Lower leg skin (tissue), 4 donors: ENCODE measurements at regions not wholly inside any gene's neighbourhood (a gene's known extent, or its start where the extent isn't known, plus 50 kb on each side); places are given as distances from the start of the nearest gene placed in this dataset.

Experiments used
- DNase-seq, 2 donors: peaks; one replicate each; pipeline ENCODE4 v3.0.0-alpha.2; 2019; ENCODE audit warnings: low spot score in 2 of 2
- H3K4me3 ChIP-seq: fragments of 200-600 bp; sonication (generic); 2 replicates; pipeline ENCODE4 v1.5.1; 2017; ENCODE audit warnings: mild to moderate bottlenecking, low read depth; ENCODE audit not compliant: poor library complexity, severe bottlenecking
- POLR2A ChIP-seq, 2 donors: fragments of 450-650 bp; IDR thresholded peaks; one replicate each; pipeline ENCODE4 v1.6.1; 2016 to 2017; ENCODE audit warnings: antibody characterized with exemption in 2 of 2, mild to moderate bottlenecking in 1 of 2, moderate library complexity in 1 of 2
- WGBS, 2 donors: methylation state at CpG; one replicate each; pipeline ENCODE4 v1.1.5; 2018; 5-methylcytosine and 5-hydroxymethylcytosine counted together
- intact Hi-C: fragments of 100-400 bp; cut with DNase I; formaldehyde crosslinking; loops from one replicate; pipeline ENCODE4 v1.15.0; 2023; ENCODE audit warnings: low total_unique reads
- TF ChIP-seq, protein P1 (sequence below), 3 donors: fragments of 450-650 bp; IDR thresholded peaks; one replicate each; pipeline ENCODE4 v1.5.1; 2016; ENCODE audit warnings: antibody characterized with exemption in 3 of 3, mild to moderate bottlenecking in 3 of 3, moderate library complexity in 2 of 3

DNA sequence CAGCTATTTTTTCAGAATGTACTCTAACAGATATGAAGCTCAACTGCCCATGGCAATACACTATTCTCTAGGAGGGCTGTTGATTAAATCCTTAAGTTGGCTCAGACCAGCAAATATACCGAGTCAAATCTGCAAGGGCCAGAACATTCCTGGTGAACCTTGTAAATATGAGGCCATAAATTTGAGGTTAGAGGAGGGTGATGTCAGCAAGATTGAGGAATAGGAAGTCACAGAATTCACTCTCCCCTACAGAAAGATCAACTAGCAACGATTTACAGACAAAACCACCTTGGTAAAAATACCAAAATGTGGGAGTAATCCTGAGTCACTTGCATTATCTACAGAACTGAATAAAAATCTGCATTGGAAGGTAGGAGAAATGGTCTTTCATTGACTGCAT, 399.3 kb downstream of the GPM6A start:
- TF ChIP-seq POLR2A (IDR thresholded peaks at IDR 0.05), result no peak
- TF ChIP-seq, protein P1, sequence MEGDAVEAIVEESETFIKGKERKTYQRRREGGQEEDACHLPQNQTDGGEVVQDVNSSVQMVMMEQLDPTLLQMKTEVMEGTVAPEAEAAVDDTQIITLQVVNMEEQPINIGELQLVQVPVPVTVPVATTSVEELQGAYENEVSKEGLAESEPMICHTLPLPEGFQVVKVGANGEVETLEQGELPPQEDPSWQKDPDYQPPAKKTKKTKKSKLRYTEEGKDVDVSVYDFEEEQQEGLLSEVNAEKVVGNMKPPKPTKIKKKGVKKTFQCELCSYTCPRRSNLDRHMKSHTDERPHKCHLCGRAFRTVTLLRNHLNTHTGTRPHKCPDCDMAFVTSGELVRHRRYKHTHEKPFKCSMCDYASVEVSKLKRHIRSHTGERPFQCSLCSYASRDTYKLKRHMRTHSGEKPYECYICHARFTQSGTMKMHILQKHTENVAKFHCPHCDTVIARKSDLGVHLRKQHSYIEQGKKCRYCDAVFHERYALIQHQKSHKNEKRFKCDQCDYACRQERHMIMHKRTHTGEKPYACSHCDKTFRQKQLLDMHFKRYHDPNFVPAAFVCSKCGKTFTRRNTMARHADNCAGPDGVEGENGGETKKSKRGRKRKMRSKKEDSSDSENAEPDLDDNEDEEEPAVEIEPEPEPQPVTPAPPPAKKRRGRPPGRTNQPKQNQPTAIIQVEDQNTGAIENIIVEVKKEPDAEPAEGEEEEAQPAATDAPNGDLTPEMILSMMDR (IDR thresholded peaks at IDR 0.05), result no peak
- WGBS, 2 donors, result 33 to 36% methylated on average over 2 of the region's 2 CpGs
- DNase-seq, result no peak
- H3K4me3 ChIP-seq, result no peak overlapping the region
- intact Hi-C loops, result no loop called here

DNA sequence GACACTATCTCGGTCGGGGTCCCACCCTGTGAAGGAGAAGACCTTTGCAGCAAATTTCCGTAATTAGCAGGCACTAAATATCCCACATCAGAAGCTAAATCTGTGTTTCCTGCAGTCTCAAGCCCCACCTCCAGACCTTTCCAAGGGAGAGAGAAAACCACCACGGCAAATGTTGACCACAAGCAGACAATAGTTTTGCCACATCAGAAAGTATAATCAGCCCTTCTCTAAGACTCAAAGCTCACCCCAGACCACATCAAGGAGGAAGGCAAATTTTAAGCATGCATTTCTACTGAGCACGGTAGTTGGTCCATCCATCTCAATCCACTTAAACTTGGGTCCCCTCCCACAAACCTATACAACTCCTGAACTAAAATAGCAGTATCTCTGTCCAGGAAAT, 398.5 kb downstream of the GPM6A start:
- WGBS, 2 donors, result 71 to 80% methylated on average over 5 of the region's 5 CpGs
- DNase-seq, result no peak
- TF ChIP-seq, protein P1 (IDR thresholded peaks at IDR 0.05), result no peak
- TF ChIP-seq POLR2A (IDR thresholded peaks at IDR 0.05), result no peak
- no peak overlapping the region for H3K4me3 ChIP-seq
- intact Hi-C loops, result no loop called here

DNA sequence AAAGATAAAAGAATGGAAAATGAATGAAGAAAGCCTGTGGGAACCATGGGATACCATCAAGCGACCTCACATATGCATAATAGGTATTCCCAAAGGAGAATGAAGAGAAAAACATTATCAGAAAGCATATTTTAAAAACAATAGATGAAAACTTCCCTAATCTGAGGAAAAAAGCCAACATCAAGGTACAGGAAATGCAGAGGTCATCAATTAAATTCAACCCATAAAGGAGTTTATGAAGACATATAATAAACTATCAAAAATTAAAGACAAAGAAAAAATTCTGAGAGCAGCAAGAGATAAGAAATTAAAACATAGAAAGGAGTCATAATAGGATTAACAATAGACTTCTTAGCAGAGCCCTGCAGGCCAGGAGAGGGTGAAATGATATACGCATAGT, 397.5 kb downstream of the GPM6A start:
- WGBS, 2 donors, result 66 to 69% methylated on average over 2 of the region's 2 CpGs

DNA sequence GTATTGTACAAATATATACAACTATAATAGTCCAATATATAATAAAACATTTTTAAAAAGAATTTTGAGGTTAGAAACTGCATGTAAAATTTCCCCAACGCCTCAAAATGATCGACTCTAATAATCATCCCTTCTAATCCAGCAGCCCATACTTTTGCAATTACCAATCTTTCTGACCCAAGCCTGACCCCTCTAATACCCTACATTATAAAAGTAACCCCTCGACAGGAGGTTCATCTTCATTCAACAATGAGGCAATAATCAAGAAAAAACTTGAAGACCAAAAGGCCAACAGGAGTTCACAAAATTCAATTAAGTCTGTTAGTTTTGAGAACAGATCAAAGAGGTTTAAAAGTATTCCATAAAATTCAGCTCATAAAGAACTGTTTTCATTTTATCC, 393.5 kb downstream of the GPM6A start:
- TF ChIP-seq POLR2A (IDR thresholded peaks at IDR 0.05), result no peak
- TF ChIP-seq, protein P1 (IDR thresholded peaks at IDR 0.05), result no peak
- no peak overlapping the region for H3K4me3 ChIP-seq
- DNase-seq, result no peak
- intact Hi-C loops, result no loop called here
- WGBS, 2 donors, result 66 to 69% methylated on average over 3 of the region's 3 CpGs

More for the DNA sequence above, 397.5 kb downstream of the GPM6A start:
- no peak overlapping the region for H3K4me3 ChIP-seq
- no peak for TF ChIP-seq POLR2A (IDR thresholded peaks at IDR 0.05)
- TF ChIP-seq, protein P1 (IDR thresholded peaks at IDR 0.05), result no peak
- no peak for DNase-seq
- intact Hi-C loops, result no loop called here

DNA sequence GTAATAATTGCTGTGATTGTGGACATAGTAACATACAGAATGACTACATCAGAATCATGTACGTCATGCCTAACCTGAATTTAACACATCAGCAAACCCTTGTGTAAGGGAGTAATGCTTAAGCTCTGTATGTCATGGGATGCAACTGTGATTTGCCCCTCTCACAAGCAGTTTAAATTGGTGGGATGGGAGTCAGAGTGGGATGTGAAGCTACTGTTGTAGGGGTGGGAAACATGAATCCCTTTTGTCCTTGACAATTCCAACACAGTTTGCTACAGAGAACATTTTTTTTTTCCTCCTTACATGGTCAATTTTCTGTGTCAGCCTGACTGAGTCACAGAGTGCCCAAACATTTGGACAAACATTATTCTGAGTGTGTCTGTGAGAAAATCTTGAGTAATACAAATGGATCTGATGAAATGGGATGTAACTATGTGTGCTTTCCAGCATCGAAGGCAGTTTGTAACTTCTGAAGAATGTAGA, 392.8 kb downstream of the GPM6A start:
- no peak overlapping the region for H3K4me3 ChIP-seq
- TF ChIP-seq POLR2A (IDR thresholded peaks at IDR 0.05), result no peak
- TF ChIP-seq, protein P1 (IDR thresholded peaks at IDR 0.05), result no peak
- 70 to 78% methylated on average over 2 of the region's 2 CpGs for WGBS, 2 donors
- no peak for DNase-seq
- intact Hi-C loops, result no loop called here

DNA sequence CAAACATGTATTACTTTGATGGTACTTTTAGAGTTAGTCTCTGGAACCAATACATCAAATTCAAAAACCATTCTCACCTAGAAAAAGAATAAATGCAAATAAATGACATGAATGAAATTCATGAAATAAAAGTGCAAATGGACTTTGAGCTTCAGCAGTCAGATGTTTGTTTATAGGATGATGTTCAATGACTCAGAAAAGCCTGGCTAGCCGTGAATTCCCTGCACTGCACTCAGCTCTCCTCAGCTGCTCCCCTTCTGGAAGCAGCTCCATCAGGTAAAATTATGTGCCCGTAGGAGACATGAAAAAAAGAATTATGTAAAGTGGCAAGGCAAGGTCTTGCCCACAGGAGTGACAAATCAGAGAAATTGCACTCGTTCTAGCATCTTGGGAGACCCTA, 390.6 kb downstream of the GPM6A start:
- intact Hi-C loops, result no loop called here
- no peak for DNase-seq
- WGBS, 2 donors, result 66 to 70% methylated on average over 3 of the region's 3 CpGs
- TF ChIP-seq, protein P1 (IDR thresholded peaks at IDR 0.05), result no peak
- no peak for TF ChIP-seq POLR2A (IDR thresholded peaks at IDR 0.05)
- no peak overlapping the region for H3K4me3 ChIP-seq
